ENCODE measurements at regions not wholly inside any gene's neighbourhood (a gene's known extent, or its start where the extent isn't known, plus 50 kb on each side); places are given as distances from the start of the nearest gene placed in this dataset.
"Not testable (repeated sequence)": the region's sequence is repeated elsewhere in the genome, so short reads cannot be mapped to it uniquely, and the experiment has no call there.

DNA sequence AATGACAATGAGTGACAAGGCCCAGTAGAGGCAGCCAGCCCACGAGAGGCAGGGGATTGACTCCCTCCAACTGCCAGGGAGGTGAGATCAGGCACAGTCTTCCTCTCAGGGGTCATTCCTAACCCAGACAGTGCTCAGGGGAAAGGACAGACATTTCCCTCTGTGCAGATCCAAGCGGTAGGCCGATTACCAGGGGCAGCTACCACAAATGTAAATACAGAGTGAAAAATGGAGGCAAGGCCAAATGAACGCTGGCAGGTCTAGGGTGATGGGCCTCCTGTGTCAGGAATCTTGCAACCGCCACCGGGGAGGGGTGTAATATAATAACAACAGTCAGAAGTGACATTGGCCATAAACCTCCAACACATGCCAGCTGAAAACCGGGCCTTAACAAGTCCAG, 881.4 kb downstream of the UQCRFS1 start:
- DNase-seq, result no peak

DNA sequence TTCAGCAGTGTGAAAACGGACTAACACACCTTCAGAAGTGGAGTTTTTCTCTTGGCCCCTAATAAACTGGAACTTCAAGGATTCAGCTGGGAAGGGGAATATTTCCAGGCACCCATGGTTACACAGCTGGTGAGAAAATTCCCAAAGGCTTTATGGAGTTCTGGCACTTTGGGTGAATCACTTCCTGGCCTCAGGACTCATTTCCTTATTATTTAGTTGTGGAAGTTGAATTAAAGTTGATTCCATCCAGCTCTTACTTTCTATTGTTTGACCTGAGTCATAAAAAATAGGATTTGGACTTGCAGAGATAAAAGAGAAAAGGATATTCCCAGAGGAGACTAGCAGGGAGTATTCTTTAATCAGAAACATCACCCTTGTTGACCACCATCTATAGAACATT, 882.1 kb downstream of the UQCRFS1 start:
- no peak for DNase-seq

- no peak for DNase-seq
Observed at GRCh38 chr19:28329429-28329828, 883.5 kb downstream of the UQCRFS1 start.

DNA sequence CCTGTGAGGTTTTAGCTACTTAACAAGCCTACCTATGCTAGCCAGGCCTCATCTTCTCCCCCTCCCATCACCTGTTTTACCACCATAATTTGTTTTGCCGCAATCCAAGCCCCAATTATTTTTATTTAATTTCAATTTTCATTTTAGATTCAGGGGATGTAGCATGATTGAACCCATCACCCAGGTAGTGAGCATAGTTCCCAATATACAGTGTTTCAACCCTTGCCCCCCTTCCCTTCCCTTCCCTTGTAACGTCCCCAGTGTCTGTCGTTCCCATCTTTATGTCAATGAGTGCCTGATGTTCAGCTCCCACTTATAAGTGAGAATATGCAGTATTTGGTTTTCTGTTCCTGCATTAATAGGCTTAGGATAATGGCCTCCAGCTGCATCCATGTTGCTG, 885.0 kb downstream of the UQCRFS1 start:
- DNase-seq, result no peak

- DNase-seq, result no peak
Observed at GRCh38 chr19:28326746-28327145, 886.2 kb downstream of the UQCRFS1 start.

DNA sequence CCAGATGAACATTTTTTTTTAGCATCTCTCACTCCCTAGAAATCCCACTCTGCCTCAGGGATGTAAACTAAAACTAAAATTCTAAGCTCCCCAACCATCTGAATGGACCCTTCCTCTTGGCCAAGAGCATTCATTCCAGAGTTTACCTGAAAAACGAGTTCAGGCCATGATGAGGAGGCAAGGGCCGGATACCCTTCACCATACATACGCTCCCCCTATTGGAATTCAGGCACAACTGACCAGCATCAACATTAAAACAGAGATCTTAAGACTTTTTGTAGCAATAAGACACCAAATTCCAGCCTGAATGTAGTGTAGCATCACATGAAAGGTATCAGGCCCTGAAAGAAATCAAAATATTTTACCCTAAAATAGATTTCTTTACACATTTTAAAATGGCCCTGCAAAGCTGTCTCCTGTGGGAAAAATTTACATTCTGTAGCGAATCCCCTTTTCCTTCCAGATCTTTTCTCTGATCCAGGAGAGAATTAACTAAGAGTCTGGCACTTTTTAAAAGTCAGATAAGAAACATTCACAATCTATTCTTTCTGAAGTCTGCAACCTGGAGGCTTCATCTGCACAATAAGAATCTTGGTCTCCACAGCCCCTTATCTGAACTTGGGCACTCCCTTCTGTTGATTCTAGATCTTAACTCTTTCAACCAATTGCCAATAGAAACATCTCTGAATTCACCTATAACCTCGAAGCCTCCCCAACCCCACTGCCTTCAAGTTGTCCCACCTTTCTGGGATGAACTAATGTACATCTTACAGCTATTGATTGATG, 888.5 kb downstream of the UQCRFS1 start:
- DNase-seq, result no peak

DNA sequence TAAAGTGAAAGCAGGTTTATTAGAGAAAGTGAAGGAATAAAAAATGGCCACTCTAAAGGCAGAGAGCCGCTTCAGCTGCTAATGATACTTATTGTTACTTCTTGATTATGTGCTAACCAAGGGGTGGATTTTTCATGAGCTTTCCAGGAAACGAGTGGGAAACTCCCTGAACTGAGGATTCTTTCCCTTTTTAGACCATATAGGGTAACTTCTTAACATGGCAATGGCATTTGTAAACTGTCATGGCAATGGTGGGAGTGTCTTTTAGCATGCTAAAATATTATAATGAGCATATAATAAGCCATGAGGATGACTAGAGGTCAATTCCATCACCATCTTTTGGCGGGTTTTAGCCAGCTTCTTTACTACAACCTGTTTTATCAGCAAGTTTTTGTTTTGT, 890.0 kb downstream of the UQCRFS1 start:
- DNase-seq, result no peak

DNA sequence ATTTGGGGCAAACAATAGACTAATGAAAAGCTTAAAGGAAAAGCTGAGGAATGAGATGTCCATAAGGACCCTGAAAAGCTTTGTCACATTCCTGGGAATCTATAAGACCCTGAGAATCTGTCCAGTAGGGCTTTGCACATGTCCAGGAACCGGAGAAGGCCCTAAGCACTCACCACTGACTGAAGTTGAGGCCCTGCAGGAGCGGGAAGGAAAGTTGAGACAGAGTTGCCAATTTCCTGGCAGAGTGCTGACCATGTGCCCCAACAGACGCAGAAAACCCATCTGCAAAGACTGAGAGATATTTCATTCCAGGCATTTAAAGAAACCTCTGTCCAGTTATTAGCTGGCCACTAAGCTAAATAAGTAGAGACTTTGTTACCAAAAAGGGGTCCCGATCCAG, 890.5 kb downstream of the UQCRFS1 start:
- DNase-seq, result no peak

GRCh38 chr19:28319918-28320317, 893.0 kb downstream of the UQCRFS1 start:
- no peak for DNase-seq

- DNase-seq, result no peak
Observed at GRCh38 chr19:28319227-28319626, 893.7 kb downstream of the UQCRFS1 start.

DNA sequence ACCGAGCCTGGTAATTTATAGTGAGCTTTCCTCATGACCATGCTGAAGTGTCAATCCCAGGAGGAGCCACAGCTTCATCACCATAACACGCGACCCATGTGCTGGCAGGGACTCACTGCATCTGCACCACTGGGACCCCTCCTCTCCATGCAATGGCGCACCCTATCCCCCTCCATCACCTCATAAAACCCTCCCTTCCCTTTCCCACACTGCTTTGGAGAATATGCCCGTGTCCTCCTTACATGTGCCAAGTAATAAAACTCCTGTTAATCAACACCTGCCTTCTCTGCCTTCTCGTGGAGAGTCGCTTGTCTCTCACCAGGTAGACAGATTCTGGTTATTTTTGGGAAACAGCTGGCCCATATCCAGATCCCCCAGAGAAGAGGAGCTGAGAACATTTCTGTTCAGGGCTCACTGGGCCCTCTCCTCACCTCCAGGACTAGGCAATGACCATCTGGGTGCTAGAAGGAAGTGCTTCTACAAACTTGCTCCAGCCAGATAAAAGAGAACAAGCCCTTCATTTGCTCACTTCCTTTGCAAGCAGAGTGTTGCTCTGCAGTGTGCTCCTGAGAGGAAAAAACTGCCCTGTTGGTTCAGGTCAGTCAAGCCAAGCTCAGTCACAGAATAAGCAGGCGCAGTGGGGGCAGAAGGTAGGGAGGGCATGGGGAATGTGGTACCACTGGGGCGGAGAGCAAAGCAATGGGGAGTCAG, 894.3 kb downstream of the UQCRFS1 start:
- no peak for DNase-seq

DNA sequence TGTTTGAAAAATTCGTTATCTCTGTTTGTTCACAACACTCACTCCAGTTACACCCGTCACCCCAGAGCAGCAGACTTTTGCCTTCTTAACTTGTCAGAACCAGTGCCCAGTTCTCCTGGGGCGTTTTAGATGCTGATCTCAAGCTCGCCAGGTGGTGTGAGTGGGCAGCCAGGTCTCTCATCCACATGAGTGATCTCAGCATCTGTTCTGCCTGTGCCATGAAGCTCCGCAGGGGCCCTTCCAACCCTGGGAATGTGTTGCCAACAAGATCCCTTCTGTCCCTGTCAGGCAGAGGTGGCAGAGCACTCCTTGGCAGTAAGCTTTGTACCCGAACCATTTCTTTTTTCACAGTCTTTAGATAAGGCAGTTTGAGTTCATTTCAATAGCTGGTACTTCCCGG, 896.5 kb downstream of the UQCRFS1 start:
- DNase-seq, result no peak

DNA sequence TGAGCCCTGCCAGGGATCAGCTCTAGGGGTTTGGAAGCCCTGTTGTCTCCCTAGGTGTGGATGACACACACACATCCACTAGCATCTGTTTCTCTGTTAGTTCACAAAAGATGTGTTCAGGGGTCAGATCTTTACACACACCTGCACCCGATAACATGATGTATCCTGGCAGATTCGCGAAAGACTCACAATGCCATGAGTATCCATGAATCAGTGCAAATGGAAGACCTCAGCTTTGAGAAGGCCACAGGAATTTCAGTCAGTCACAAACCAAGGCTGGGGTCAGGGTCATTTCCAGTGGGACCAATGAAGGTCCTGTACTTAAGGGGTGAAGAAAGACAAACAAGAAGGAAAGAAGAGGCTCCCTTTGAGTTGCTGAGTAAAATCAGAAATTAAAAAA, 898.2 kb downstream of the UQCRFS1 start:
- no peak for DNase-seq

GRCh38 chr19:28314287-28314686, 898.7 kb downstream of the UQCRFS1 start:
- DNase-seq, result no peak

DNA sequence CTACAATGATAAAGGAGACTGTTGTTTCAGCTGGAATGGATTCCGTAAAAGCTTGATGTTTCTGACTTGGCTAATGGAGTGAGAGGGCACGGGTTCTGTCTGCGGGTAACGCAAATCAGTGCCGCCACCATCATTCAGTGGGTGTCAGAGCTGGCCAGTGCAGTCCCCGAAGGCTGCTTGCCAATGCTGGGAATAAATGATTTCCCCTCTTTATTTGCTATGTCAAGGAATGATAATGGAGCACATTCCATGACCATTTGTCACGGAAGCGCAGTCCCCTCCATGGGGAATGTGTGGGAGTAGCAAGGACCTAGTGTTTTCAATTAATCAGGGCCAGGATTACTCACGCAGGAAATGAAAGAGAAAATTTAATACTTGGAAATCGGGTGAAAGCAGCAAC, 899.3 kb downstream of the UQCRFS1 start:
- no peak for DNase-seq

GRCh38 chr19:28312269-28312668, 900.7 kb downstream of the UQCRFS1 start:
- DNase-seq, result no peak

- DNase-seq, result not testable (repeated sequence)
Observed at GRCh38 chr19:28310829-28311228, 902.1 kb downstream of the UQCRFS1 start.

DNA sequence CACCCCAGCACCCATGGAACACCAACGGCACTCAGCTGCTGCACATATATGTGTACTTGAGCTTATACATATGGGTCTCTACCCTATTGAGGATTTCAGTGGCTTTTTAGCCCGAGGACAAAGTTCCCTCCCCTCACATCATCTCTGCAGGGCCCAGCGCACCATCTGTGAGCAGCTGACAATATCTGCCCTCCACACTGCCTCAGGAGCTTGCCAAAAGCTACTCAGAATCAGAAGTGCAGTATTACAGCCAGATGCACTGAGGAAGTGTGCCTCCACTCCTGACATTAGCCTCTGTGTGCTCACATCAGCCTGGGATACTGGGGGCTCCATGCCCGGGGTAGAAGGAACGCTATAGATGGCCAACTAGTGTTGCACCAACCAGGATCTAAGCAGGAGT, 903.9 kb downstream of the UQCRFS1 start:
- no peak for DNase-seq

DNA sequence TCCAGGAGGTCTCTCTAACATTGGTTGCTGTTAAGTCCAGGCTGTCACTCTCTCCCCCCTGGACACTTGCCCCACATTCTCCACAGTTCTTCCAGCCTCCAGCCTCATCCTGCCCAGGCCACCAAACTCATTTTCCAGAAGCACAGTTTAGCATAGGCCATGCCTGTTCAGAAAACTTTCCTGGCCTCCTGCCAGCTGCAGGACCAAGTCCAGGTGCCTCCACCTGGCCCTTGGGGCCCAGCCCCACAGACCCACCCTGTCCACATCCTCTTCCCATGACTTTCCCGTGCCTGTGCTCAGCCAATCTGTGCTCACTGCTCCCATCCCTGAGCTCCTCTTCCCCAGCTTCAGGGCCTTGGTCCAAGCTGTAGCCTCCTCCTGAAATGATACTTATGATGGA, 905.0 kb downstream of the UQCRFS1 start:
- DNase-seq, result no peak

DNA sequence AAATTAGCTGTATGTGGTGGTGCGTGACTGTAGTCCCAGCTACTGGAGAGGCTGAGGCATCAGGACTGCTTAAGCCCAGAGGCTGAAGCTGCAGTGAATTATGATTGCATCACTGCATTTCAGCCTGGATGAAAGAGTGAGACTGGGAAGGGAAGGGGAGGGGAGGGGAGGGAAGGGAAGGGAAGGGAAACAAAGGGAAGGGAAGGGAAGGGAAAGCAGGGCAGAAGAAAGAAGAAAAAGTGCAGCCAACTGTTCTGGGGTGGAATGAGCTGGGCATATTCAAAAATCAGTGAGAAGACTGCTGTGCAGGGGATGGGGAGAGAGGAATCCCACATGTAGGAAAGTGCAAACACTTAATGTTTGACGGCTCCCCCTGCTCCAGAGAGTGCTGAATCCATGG, 905.5 kb downstream of the UQCRFS1 start:
- no peak for DNase-seq

DNA sequence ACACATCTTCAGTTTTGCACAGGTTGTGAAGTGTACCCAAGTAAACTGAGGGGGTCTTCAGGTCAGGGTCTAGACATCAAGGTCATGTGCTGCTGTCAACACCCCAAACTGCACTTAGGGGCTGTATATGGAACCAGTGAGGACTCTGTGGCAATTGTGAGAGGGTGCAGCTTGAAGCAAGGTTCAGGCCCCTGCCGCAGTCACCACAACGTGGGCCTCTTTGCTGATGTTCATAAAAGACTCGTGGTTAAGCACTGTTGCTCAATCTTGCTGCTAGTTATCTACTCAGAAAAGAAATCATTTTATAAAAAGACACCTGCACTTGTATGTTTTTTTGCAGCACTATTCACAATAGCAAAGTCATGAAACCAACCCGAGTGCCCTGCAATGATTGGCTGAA, 907.4 kb downstream of the UQCRFS1 start:
- no peak for DNase-seq

GRCh38 chr19:28303502-28303901, 909.4 kb downstream of the UQCRFS1 start:
- DNase-seq, result no peak

DNA sequence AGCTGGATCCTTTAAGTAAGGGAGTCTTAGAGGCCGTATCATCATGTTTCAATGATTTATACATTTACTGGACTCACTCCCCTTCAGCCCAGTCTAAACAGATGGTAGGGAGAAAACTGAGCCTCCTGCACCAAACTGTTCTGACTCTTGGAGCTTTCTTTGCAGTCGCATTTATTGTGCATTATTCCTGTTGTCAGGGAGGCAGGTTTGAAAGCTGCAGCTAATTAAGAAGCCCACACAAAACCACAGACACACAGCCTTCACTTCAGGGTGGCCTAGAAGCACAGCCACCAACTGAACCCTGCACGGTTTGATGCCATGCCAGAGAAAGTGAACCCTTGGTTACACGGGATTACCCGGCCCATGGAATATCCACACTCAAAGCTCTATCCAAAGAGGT, 911.0 kb downstream of the UQCRFS1 start:
- no peak for DNase-seq

DNA sequence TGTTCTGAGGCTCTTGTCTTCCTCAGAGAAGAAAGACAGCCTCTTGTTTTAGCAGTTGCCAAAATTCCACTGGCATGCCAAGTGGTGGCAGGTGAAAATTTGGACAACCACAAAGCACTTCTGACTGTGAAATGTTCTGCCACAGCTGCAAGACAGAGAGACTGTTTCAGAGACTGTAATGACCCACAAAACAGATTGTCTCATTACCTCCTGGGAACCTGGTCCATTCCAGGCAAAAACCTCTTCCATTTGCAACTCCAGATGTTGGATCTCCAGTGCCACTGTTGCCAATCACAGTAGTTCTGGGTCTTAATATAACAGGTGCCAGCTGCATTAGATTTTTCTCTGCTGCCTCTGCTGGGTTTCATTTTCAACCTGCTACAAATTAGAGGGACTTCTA, 911.5 kb downstream of the UQCRFS1 start:
- no peak for DNase-seq

- no peak for DNase-seq
Observed at GRCh38 chr19:28299649-28300048, 913.3 kb downstream of the UQCRFS1 start.
